ENCODE measurements at regions not wholly inside any gene's neighbourhood (a gene's known extent, or its start where the extent isn't known, plus 50 kb on each side); places are given as distances from the start of the nearest gene placed in this dataset.

DNA sequence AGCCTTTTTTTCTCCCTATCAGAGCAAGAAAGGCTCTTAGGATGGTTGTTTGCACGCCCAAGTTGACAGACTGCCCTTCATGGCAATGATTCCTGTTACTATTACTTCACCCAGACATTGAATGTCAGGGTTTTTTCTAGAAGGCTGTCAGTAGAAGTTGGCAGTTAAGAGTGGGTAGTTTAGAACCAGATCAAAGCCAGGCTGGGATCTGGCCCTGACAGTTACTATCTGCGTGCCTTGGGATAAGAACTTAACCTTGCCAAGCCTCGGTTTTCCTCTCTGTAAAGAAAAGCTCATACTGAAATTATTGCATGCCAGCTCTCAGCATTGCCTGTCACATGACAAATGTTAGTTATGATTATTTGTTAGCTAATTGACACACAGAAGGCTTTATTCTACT is 58.7 kb upstream of the PPP2R5A start:
- DNase-seq, result no peak

DNA sequence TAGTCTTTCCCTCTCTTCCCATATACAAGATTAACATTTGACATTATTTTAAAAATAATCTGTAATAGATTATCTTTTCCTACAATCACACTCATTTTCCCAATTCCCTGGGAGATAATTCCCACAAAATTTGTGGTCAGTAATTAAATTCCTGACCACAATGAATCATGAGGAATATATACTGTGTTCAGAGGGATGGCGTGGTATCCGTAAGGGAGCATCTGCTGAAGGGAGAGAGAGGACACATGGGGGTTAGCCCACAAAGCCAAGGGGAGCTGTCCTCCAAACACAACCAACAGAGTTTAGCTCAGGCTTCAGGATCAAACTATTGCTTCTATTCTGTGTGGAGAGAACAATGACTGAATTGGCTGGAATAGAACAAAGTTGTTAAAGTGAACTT is 57.1 kb upstream of the PPP2R5A start:
- DNase-seq, result no peak

DNA sequence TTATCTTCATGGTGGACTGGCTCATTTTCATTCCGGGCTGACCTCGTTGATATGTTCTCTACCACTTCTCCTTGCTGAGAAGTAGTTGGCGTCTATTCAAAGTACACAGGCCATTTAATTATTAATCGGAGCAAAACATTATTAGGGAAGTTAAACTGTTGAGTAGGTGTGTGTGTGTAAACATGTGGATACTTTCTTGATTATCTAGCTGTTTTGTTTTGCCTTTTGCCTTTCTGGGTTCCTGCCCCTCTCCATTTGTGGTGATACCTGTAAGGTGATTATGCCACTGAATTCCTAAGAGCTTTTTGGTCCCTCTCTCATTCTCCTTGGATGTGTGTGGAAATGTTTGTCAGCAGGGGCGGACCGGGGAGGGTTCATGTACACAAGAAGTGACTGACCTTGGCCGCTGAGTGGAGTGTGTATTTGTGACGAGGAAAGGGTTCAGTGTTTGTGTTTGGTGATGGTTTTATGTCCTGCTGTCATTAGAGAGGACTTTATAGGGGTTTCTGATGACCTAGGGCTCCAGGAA is 56.6 kb upstream of the PPP2R5A start:
- DNase-seq, result no peak

DNA sequence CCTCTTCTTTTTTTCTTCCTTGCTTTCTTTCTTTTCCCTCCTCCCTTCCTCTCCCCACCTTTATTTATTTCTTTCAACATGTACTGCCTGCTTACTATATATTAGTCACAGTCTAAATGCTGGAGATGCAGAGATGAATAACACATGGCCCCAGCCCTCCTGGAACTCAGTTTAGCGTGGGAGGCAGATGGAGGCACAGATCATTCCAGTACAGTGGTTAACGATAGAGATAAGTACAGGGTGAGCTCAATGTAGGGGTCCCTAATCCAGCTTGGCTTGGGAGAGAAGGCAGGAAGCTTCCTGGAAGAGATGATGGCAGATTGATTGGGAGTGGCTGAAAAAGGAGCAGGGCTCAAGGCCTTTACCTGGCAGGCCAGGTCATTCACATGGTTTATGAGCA is 55.6 kb upstream of the PPP2R5A start:
- DNase-seq, result no peak

DNA sequence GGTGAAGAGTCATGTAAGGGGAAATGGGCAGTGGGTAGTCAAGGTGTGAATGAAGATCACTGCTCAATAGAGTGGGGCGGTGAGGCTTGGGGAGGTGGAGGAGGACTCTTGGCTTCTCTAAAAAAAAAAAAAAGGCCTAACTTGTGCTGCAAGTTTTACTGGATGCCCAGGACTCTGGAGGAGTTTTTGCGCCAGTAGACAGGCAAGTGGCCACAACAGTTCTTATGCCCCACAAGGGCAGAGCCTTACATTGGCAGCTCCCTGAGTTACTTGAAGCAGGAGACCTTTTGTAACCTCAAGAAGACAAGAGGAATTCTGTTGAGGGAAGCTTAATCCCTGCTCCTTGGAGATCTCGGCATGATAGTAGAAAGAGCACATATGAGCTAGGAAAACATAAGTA is 54.9 kb upstream of the PPP2R5A start:
- no peak for DNase-seq

DNA sequence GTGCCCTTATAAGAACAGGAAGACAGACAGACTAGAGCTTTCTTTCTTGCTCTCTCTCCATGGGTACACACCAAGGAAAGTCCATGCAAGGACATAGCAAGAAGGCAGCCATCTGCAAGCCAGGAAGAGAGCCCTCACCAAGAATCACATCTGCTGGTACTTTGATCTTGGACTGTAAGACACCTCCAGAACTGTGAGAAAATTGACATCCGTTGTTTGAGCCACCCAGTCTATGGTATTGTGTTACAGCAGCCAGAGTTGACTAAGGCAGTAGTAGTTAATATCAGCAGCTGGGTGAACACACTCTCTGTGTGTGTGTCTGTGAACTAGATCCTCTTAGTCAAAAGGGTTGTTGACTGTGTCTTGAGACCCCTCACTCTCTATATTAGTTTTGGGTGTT is 53.8 kb upstream of the PPP2R5A start:
- no peak for DNase-seq

DNA sequence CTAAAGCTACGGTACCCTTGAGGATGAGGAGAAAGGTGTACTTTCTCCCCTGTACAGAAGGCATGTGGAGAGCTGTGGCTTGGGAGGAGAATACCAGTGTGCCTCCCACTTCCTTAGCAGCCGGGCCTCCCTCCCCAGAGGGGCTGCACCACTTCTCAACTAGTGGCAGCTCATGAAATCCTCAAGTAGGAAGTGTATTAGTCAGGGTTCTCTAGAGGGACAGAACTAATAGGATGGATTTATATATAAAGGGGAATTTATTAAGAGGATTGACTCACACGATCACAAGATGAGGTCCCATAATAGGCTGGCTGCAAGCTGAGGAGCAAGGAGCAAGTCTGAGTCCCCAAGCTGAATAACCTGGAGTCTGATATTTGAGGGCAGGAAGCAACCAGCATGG is 53.1 kb upstream of the PPP2R5A start:
- no peak for DNase-seq

DNA sequence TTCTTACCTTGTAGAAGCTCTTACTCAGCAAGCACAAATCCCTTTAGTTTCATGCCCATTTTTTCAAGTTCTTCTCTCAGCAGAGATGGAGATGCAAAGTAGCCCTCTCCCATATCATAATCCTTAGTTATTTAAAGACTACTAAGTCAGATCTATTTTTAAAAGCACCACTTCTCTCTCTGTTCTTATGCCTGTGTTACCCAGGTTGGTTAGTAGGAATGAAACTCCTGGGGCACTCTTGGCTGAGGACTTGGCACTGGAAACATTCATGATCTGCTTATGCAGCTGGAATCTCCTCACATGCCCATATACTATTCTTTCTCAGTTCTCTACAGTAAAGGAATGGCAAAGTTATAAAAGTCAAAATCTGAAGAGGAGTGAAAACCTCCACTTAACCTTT is 51.9 kb upstream of the PPP2R5A start:
- no peak for DNase-seq

DNA sequence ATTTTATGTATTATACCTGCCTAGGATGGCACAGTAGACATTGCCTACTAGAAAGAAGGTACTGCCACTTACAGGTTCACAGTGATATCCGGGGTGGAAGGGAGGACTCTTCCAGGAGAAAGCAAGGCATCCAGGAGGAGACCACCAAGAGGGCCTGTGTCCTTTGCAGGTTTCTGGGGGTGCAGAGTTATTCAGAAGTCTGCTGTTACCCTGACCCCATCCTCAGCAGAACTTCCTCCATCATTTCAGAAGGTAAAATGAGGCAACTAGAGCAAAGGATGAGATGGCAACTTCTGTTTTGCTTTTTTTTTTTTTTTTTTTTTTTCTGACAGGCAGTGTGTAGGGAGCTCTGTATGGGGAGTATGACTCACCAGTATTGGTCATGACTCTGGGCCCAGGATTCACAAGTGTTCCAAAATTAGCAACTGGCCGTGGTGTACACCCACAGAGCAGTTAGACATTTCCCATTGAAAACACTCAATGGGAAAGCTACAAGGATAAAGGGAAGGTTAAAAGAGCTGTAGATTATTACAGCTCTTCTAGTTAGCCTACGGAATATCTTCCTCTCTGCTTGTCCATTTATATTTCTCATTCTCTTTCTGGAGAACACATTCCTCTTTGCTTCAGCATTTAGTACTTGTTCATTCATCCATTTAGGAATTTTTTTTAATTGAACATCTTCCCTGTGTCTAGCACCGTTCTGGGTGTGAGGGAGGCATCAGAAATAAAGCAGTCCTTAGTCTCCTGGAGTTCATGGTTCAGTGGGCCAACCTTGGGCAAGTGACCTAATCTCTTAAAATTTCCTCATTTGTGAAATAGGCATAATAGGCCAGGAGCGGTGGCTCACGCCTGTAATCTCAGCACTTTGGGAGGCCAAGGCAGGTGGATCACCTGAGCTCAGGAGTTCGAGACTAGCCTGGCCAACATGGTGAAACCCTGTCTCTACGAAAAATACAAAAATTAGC is 50.5 kb upstream of the PPP2R5A start:
- DNase-seq, result no peak
